ENCODE measurements at regions not wholly inside any gene's neighbourhood (a gene's known extent, or its start where the extent isn't known, plus 50 kb on each side); places are given as distances from the start of the nearest gene placed in this dataset.
"Not testable (repeated sequence)": the region's sequence is repeated elsewhere in the genome, so short reads cannot be mapped to it uniquely, and the experiment has no call there.

DNA sequence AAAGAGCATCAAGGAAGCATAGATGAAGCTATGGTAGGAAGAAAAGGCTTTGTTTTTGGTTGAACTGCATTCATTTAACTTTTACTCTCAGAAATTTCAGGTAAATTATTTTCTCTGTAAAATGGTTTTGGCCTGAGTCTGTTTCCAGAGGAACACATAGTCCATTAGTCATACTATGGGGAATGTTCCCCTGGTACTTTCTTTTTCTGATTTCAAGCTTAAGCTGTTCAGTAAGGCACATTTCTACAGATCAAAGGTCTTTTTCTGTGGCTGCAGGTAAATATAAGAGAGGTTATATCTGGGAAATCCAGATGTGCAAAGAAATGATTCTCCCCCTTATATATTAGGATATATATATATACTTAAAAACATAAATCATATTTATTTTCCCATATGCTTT is 1744.4 kb upstream of the ADGRL3 start:
- Mint-ChIP-seq H3K36me3 (ENCODE audit: insufficient read depth) (no peaks in the 10 kb centered on the region), H3K27me3 (no peaks in the 10 kb centered on the region), H3K27ac (ENCODE audit: low read depth) (no peak overlapping the region), H3K4me1 (no peaks in the 10 kb centered on the region), H3K4me3 (no peak overlapping the region), H3K9me3 (peaks cover 11% of the 10 kb centered on the region)
- DNase-seq (ENCODE audit: low spot score in 2 of 2) (no peak), ATAC-seq (replicated peaks; ENCODE audit: extremely low read depth, poor library complexity, severe bottlenecking) (no peak)

DNA sequence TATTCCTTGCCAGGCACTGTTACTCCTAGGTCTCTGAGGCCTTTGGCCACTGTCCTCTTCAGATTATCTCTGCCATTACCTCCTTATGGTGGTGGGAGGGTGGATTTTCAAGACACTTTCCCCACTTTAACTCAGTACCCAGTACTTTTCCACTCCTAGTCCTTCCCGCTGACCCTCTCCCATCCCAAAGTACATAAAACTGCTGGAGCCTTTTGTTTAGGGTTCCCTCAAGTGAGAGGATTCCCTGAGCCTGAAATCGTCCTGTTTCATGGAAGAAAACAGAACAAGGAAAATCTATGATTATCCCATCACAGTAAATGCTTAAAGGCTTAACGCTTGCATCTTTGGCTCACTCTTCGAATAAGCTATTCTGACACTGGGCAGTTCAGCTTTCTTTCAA is 1742.5 kb upstream of the ADGRL3 start:
- DNase-seq (ENCODE audit: low spot score in 2 of 2) = no peak
- Mint-ChIP-seq H3K4me3 (no peak overlapping the region), H3K27ac (ENCODE audit: low read depth) (no peak overlapping the region), H3K36me3 (ENCODE audit: insufficient read depth) (no peaks in the 10 kb centered on the region), H3K27me3 (no peaks in the 10 kb centered on the region), H3K4me1 (no peaks in the 10 kb centered on the region), H3K9me3 (peaks cover 6% of the 10 kb centered on the region)
- ATAC-seq (replicated peaks; ENCODE audit: extremely low read depth, poor library complexity, severe bottlenecking) = no peak

DNA sequence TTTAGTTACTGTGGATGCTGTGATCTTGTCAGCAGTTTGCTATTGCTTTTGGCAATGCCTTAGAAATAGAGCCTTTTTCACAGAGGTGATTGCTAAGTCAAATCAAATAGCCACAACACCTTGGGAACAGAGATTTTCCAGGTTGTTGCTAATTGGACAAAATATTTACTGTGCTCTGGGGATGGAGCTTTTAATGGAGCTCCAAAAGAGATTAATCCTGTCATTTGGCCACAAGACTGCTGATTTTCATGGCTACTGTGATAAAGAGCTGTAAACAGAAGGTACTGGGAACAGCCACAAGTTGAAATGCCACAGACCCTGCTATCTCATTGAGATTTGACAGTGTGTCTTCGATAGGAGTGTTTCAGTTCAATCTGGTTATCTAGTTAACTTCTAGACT is 1715.2 kb upstream of the ADGRL3 start:
- Mint-ChIP-seq H3K36me3 (ENCODE audit: insufficient read depth) (no peaks in the 10 kb centered on the region), H3K27me3 (no peaks in the 10 kb centered on the region), H3K4me3 (no peak overlapping the region), H3K4me1 (no peaks in the 10 kb centered on the region), H3K27ac (ENCODE audit: low read depth) (no peak overlapping the region), H3K9me3 (peaks cover 16% of the 10 kb centered on the region)
- no peak for ATAC-seq (replicated peaks; ENCODE audit: extremely low read depth, poor library complexity, severe bottlenecking)
- DNase-seq (ENCODE audit: low spot score in 2 of 2) = no peak

GRCh38 chr4:59500103-59500502 is 1700.0 kb upstream of the ADGRL3 start:
- no peak for DNase-seq (ENCODE audit: low spot score in 2 of 2)
- Mint-ChIP-seq H3K9me3 (peaks cover 11% of the 10 kb centered on the region), H3K27ac (ENCODE audit: low read depth) (no peak overlapping the region), H3K36me3 (ENCODE audit: insufficient read depth) (no peaks in the 10 kb centered on the region), H3K27me3 (no peaks in the 10 kb centered on the region), H3K4me3 (no peak overlapping the region), H3K4me1 (no peaks in the 10 kb centered on the region)
- ATAC-seq (replicated peaks; ENCODE audit: extremely low read depth, poor library complexity, severe bottlenecking) = no peak

GRCh38 chr4:59503731-59504130 is 1696.4 kb upstream of the ADGRL3 start:
- Mint-ChIP-seq H3K27ac (ENCODE audit: low read depth) (no peak overlapping the region), H3K9me3 (no peaks in the 10 kb centered on the region), H3K4me1 (no peaks in the 10 kb centered on the region), H3K4me3 (no peak overlapping the region), H3K36me3 (ENCODE audit: insufficient read depth) (no peaks in the 10 kb centered on the region), H3K27me3 (no peaks in the 10 kb centered on the region)
- DNase-seq (ENCODE audit: low spot score in 2 of 2) = no peak
- no peak for ATAC-seq (replicated peaks; ENCODE audit: extremely low read depth, poor library complexity, severe bottlenecking)

GRCh38 chr4:59511809-59512208 is 1688.3 kb upstream of the ADGRL3 start:
- H3K4me1 Mint-ChIP-seq; ATAC-seq (replicated peaks; ENCODE audit: extremely low read depth, poor library complexity, severe bottlenecking); H3K4me3 Mint-ChIP-seq; H3K27ac Mint-ChIP-seq (ENCODE audit: low read depth); H3K36me3 Mint-ChIP-seq (ENCODE audit: insufficient read depth); H3K27me3 Mint-ChIP-seq; DNase-seq (ENCODE audit: low spot score in 2 of 2): not testable (repeated sequence)
- H3K9me3 Mint-ChIP-seq = peaks cover 11% of the 10 kb centered on the region

- ATAC-seq (replicated peaks; ENCODE audit: extremely low read depth, poor library complexity, severe bottlenecking) (no peak), DNase-seq (ENCODE audit: low spot score in 2 of 2) (no peak)
- Mint-ChIP-seq H3K9me3 (peaks cover 1% of the 10 kb centered on the region), H3K36me3 (ENCODE audit: insufficient read depth) (no peaks in the 10 kb centered on the region), H3K4me3 (no peak overlapping the region), H3K27me3 (no peaks in the 10 kb centered on the region), H3K4me1 (no peaks in the 10 kb centered on the region), H3K27ac (ENCODE audit: low read depth) (no peak overlapping the region)
Observed at GRCh38 chr4:59517007-59517406, 1683.1 kb upstream of the ADGRL3 start.

GRCh38 chr4:59518005-59518823 is 1681.9 kb upstream of the ADGRL3 start:
- Mint-ChIP-seq H3K27ac (ENCODE audit: low read depth) (no peak overlapping the region), H3K4me3 (no peak overlapping the region), H3K36me3 (ENCODE audit: insufficient read depth) (no peaks in the 10 kb centered on the region), H3K27me3 (no peaks in the 10 kb centered on the region), H3K9me3 (peaks cover 5% of the 10 kb centered on the region), H3K4me1 (no peaks in the 10 kb centered on the region)
- no peak for DNase-seq (ENCODE audit: low spot score in 2 of 2)
- no peak for ATAC-seq (replicated peaks; ENCODE audit: extremely low read depth, poor library complexity, severe bottlenecking)

- Mint-ChIP-seq H3K27ac (ENCODE audit: low read depth) (no peak overlapping the region), H3K4me1 (no peaks in the 10 kb centered on the region), H3K9me3 (peaks cover 17% of the 10 kb centered on the region), H3K36me3 (ENCODE audit: insufficient read depth) (peaks cover 2% of the 10 kb centered on the region), H3K4me3 (no peak overlapping the region), H3K27me3 (no peaks in the 10 kb centered on the region)
- DNase-seq (ENCODE audit: low spot score in 2 of 2) (no peak), ATAC-seq (replicated peaks; ENCODE audit: extremely low read depth, poor library complexity, severe bottlenecking) (no peak)
Observed at GRCh38 chr4:59525885-59526284, 1674.2 kb upstream of the ADGRL3 start.

DNA sequence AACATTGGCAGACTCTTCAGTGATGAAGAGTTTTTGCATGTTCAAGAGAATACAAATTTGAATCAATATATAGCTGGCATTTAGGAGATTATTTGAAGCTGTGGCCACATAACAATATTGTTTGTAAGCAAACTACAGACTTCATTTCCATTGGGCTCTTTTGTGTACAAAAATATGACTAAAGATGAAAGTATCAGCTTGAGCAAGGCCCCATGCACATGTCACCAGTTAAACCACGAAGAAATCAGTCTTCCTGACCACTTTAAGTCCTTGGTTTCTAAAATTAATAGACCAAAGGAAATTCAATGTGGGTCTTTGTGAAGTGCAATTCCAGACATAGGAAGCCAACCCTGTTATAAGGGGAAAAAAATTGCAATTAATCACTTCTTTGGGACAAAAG is 1664.6 kb upstream of the ADGRL3 start:
- no peaks in the 10 kb centered on the region for H3K27me3 Mint-ChIP-seq

DNA sequence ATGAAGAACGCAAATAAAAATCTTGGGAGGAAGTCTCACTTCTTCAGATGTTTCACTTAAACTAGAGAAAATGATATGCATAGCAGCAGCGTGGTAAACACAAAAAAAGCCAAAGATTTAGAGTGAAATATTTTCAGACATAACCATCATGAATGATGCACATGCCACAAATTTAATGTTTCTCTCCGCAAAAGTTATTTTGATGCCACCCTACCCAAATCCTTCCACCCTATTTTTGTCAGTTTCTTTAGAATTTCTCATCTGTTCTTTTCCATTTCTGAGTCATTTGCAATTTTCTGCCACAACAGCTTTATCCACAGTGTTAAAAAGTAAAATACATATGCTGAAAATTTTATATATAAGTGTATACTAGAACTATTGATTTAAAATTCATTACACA is 1663.7 kb upstream of the ADGRL3 start:
- ATAC-seq (replicated peaks; ENCODE audit: extremely low read depth, poor library complexity, severe bottlenecking) (no peak), DNase-seq (ENCODE audit: low spot score in 2 of 2) (no peak)
- no peak overlapping the region for H3K27ac Mint-ChIP-seq (ENCODE audit: low read depth)
- H3K4me3 Mint-ChIP-seq = no peak overlapping the region
- H3K36me3 Mint-ChIP-seq (ENCODE audit: insufficient read depth) = no peaks in the 10 kb centered on the region
- H3K27me3 Mint-ChIP-seq = no peaks in the 10 kb centered on the region
- no peaks in the 10 kb centered on the region for H3K4me1 Mint-ChIP-seq
- H3K9me3 Mint-ChIP-seq = no peaks in the 10 kb centered on the region

More for the DNA sequence above, 1664.6 kb upstream of the ADGRL3 start:
- Mint-ChIP-seq H3K36me3 (ENCODE audit: insufficient read depth) (no peaks in the 10 kb centered on the region), H3K9me3 (no peaks in the 10 kb centered on the region), H3K27ac (ENCODE audit: low read depth) (no peak overlapping the region), H3K4me1 (no peaks in the 10 kb centered on the region), H3K4me3 (no peak overlapping the region)
- DNase-seq (ENCODE audit: low spot score in 2 of 2) (no peak), ATAC-seq (replicated peaks; ENCODE audit: extremely low read depth, poor library complexity, severe bottlenecking) (no peak)

DNA sequence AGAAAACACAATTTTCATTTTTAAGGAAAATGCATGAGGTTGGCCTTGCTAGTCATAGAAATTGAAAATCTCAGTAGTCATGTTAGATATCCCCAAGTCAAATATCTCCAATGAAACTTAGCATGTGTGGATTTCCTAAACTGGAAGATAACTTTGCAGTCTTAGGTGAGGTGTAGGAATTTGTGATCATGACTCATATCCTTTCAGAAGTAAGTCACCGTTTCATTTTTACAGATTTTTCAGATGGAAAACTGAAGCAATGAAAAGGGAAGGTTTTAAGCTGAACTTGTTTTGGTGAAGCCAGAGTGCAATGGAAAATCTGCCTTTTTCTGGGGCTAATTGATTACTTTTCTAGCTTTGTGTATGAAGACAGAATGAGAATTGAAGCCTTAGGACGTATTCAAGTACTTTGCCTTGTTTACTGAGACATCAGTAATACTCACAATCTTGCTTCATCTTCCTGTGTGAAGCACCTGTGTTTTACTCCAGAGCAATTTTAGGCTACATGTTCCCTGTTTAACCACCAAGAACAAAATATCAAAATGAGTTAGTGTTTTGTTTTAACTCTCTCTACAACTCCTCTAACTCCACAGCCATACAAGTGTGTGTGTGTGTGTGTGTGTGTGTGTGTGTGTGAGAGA is 1662.8 kb upstream of the ADGRL3 start:
- DNase-seq (ENCODE audit: low spot score in 2 of 2) = no peak
- Mint-ChIP-seq H3K36me3 (ENCODE audit: insufficient read depth) (no peaks in the 10 kb centered on the region), H3K27ac (ENCODE audit: low read depth) (no peak overlapping the region), H3K27me3 (no peaks in the 10 kb centered on the region), H3K4me1 (no peaks in the 10 kb centered on the region), H3K4me3 (no peak overlapping the region), H3K9me3 (no peaks in the 10 kb centered on the region)
- no peak for ATAC-seq (replicated peaks; ENCODE audit: extremely low read depth, poor library complexity, severe bottlenecking)

DNA sequence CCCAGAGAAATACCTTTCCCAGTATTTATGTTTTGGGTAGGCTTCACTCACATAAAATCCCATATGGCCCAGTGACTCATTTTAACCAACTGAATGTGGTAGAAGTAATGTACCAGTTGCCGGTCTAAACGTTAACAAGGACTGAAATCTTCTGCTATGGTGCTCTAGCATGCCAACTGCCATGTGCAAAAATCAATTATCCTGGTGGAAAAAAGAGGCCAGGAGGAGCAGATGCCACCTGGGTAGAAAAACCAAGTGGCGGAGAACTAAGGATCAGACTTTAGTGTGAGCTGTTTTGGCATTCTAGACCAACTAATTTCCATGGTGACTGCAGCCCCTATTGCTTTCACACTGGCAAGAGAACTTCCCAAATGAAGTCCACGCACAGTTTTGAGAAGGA is 1660.7 kb upstream of the ADGRL3 start:
- no peaks in the 10 kb centered on the region for H3K36me3 Mint-ChIP-seq (ENCODE audit: insufficient read depth)
- H3K4me3 Mint-ChIP-seq = no peak overlapping the region
- no peaks in the 10 kb centered on the region for H3K27me3 Mint-ChIP-seq
- H3K27ac Mint-ChIP-seq (ENCODE audit: low read depth) = no peak overlapping the region
- H3K9me3 Mint-ChIP-seq = no peaks in the 10 kb centered on the region
- no peak for DNase-seq (ENCODE audit: low spot score in 2 of 2)
- no peaks in the 10 kb centered on the region for H3K4me1 Mint-ChIP-seq
- no peak for ATAC-seq (replicated peaks; ENCODE audit: extremely low read depth, poor library complexity, severe bottlenecking)
